T-helper 22 cell (primary cell): ENCODE measurements at regions not wholly inside any gene's neighbourhood (a gene's known extent, or its start where the extent isn't known, plus 50 kb on each side); places are given as distances from the start of the nearest gene placed in this dataset.

Experiments
- DNase-seq: peaks from one replicate; pipeline ENCODE4 v3.0.0-alpha.2; 2020; ENCODE audit warnings: low read depth

- DNase-seq: no peak
Measured at GRCh38 chr4:123455360-123455759, 58.8 kb downstream of the SPRY1 start.

- no peak for DNase-seq
Measured at GRCh38 chr4:123462007-123462406, 65.4 kb downstream of the SPRY1 start.

GRCh38 chr4:123463869-123464268, 67.3 kb downstream of the SPRY1 start:
- DNase-seq: no peak

- DNase-seq: no peak
Measured at GRCh38 chr4:123465416-123465815, 68.8 kb downstream of the SPRY1 start.

GRCh38 chr4:123466080-123466785, 69.6 kb downstream of the SPRY1 start:
- no peak for DNase-seq

- DNase-seq: no peak
Measured at GRCh38 chr4:123468479-123469031, 72.0 kb downstream of the SPRY1 start.

- DNase-seq: no peak
Measured at GRCh38 chr4:123469245-123469644, 72.7 kb downstream of the SPRY1 start.

- DNase-seq: no peak
Measured at GRCh38 chr4:123469696-123470095, 73.1 kb downstream of the SPRY1 start.

- DNase-seq: no peak
Measured at GRCh38 chr4:123470640-123471039, 74.0 kb downstream of the SPRY1 start.

GRCh38 chr4:123471655-123472369, 75.2 kb downstream of the SPRY1 start:
- no peak for DNase-seq

GRCh38 chr4:123474817-123475216, 78.2 kb downstream of the SPRY1 start:
- no peak for DNase-seq

GRCh38 chr4:123476089-123476488, 79.5 kb downstream of the SPRY1 start:
- no peak for DNase-seq

GRCh38 chr4:123477711-123478209, 81.2 kb downstream of the SPRY1 start:
- no peak for DNase-seq

- no peak for DNase-seq
Measured at GRCh38 chr4:123478859-123479345, 82.3 kb downstream of the SPRY1 start.

- no peak for DNase-seq
Measured at GRCh38 chr4:123479944-123480343, 83.3 kb downstream of the SPRY1 start.

- DNase-seq: no peak
Measured at GRCh38 chr4:123480706-123481418, 84.3 kb downstream of the SPRY1 start.

- DNase-seq: no peak
Measured at GRCh38 chr4:123481717-123482116, 85.1 kb downstream of the SPRY1 start.

- no peak for DNase-seq
Measured at GRCh38 chr4:123484291-123484926, 87.8 kb downstream of the SPRY1 start.

- DNase-seq: no peak
Measured at GRCh38 chr4:123485601-123486000, 89.0 kb downstream of the SPRY1 start.

- no peak for DNase-seq
Measured at GRCh38 chr4:123488916-123489315, 92.3 kb downstream of the SPRY1 start.

- DNase-seq: no peak
Measured at GRCh38 chr4:123495530-123495929, 98.9 kb downstream of the SPRY1 start.

GRCh38 chr4:123496421-123496820, 99.8 kb downstream of the SPRY1 start:
- DNase-seq: no peak
